MCF 10A (cell line): ENCODE measurements at regions not wholly inside any gene's neighbourhood (a gene's known extent, or its start where the extent isn't known, plus 50 kb on each side); places are given as distances from the start of the nearest gene placed in this dataset.

Experiments used
- BruUV-seq: library from RNA; stranded (reverse); fragments of 400-500 nt; replicated peaks from 2 replicates; lab custom pipeline; 2021; lab: Mats Ljungman, UMichigan
- CTCF ChIA-PET: fragments of 300-600 bp; sonication (Branson Sonifier 250); formaldehyde crosslinking; extraction: SDS; loops from one replicate; lab custom pipeline; 2021; ENCODE audit warnings: antibody characterized with exemption, inconsistent platforms; lab: Yijun Ruan, JAX
- POLR2A ChIA-PET: fragments of 300-600, 350-650 bp; sonication (Branson Sonifier 250); formaldehyde crosslinking; extraction: SDS; loops from one replicate; lab custom pipeline; 2020; ENCODE audit warnings: antibody characterized with exemption, inconsistent platforms; lab: Yijun Ruan, JAX
- DNase-seq: peaks from one replicate; pipeline ENCODE4 v3.0.0-alpha.2; 2018; ENCODE audit not compliant: unreplicated experiment
- H3K27ac Mint-ChIP-seq: one replicate; pipeline ENCODE4 v1.8.0; 2022; ENCODE audit warnings: mild to moderate bottlenecking, low read depth, mixed read lengths; ENCODE audit not compliant: unreplicated experiment
- H3K27me3 Mint-ChIP-seq: one replicate; pipeline ENCODE4 v1.8.0; 2022; ENCODE audit warnings: mixed read lengths; ENCODE audit not compliant: insufficient read depth, unreplicated experiment
- H3K36me3 Mint-ChIP-seq: one replicate; pipeline ENCODE4 v1.8.0; 2022; ENCODE audit warnings: mild to moderate bottlenecking, moderate library complexity, mixed read lengths; ENCODE audit not compliant: insufficient read depth, unreplicated experiment
- H3K4me1 Mint-ChIP-seq: one replicate; pipeline ENCODE4 v1.8.0; 2022; ENCODE audit warnings: mixed read lengths; ENCODE audit not compliant: insufficient read depth, unreplicated experiment
- H3K4me3 Mint-ChIP-seq: one replicate; pipeline ENCODE4 v1.8.0; 2022; ENCODE audit warnings: mild to moderate bottlenecking, moderate library complexity, mixed read lengths; ENCODE audit not compliant: unreplicated experiment
- H3K9me3 Mint-ChIP-seq: one replicate; pipeline ENCODE4 v1.8.0; 2022; ENCODE audit warnings: mixed read lengths; ENCODE audit not compliant: unreplicated experiment
- intact Hi-C: fragments of 100-400 bp; cut with micrococcal nuclease; formaldehyde crosslinking; loops from 2 replicates; pipeline ENCODE4 v1.14.1; 2022
- TF ChIP-seq, protein P1 (sequence below): fragments of 200-600 bp; IDR thresholded peaks from one replicate; pipeline ENCODE4 v1.8.0; 2022; ENCODE audit warnings: antibody characterized with exemption, mild to moderate bottlenecking; ENCODE audit not compliant: unreplicated experiment

GRCh38 chr4:134668237-134668636, 466.6 kb upstream of the PABPC4L start:
- TF ChIP-seq, protein P1, sequence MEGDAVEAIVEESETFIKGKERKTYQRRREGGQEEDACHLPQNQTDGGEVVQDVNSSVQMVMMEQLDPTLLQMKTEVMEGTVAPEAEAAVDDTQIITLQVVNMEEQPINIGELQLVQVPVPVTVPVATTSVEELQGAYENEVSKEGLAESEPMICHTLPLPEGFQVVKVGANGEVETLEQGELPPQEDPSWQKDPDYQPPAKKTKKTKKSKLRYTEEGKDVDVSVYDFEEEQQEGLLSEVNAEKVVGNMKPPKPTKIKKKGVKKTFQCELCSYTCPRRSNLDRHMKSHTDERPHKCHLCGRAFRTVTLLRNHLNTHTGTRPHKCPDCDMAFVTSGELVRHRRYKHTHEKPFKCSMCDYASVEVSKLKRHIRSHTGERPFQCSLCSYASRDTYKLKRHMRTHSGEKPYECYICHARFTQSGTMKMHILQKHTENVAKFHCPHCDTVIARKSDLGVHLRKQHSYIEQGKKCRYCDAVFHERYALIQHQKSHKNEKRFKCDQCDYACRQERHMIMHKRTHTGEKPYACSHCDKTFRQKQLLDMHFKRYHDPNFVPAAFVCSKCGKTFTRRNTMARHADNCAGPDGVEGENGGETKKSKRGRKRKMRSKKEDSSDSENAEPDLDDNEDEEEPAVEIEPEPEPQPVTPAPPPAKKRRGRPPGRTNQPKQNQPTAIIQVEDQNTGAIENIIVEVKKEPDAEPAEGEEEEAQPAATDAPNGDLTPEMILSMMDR, result no peak
- intact Hi-C loops, result no loop called here
- no peak overlapping the region for H3K27ac Mint-ChIP-seq
- ChIA-PET POLR2A (no interaction called here), CTCF (no interaction called here)
- peaks cover 5% of the 10 kb centered on the region for H3K4me1 Mint-ChIP-seq
- no peaks in the 10 kb centered on the region for H3K27me3 Mint-ChIP-seq
- no TSS peak for BruUV-seq
- DNase-seq, result peak; percentile 3
- H3K9me3 Mint-ChIP-seq, result no peaks in the 10 kb centered on the region
- no peak overlapping the region for H3K4me3 Mint-ChIP-seq
- H3K36me3 Mint-ChIP-seq, result no peaks in the 10 kb centered on the region

GRCh38 chr4:134666640-134667039, 465.1 kb upstream of the PABPC4L start:
- Mint-ChIP-seq H3K4me1 (peaks cover 5% of the 10 kb centered on the region), H3K27ac (no peak overlapping the region), H3K4me3 (no peak overlapping the region), H3K36me3 (no peaks in the 10 kb centered on the region), H3K27me3 (no peaks in the 10 kb centered on the region), H3K9me3 (no peaks in the 10 kb centered on the region)
- TF ChIP-seq, protein P1, result no peak
- POLR2A ChIA-PET, result interaction anchor here (0.8 kb wide), 1 partner anchor 37 kb away, joined by 3 read pairs; no protein-coding TSS in a partner anchor
- BruUV-seq, result no TSS peak
- CTCF ChIA-PET, result no interaction called here
- intact Hi-C loops, result no loop called here
- no peak for DNase-seq

DNA sequence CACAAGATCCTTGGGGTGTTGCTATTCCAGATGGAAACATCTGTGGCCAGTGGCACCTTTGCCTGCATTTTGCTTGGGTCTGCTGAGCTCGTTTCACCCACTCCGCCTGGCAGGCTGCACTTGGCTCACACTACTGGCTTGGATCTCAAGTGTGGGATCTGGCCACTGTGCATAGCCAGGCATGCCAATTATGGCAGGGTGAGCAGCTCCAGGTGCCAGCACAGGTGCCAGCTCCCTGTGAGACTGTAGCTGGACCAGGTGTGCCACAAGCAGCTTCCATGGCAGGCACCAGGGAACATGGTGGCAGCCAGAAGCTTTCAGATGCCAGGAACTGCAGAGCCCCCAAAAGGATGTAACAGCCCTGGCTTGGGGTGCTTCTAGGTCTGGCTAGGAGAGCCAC, 463.8 kb upstream of the PABPC4L start:
- Mint-ChIP-seq H3K36me3 (no peaks in the 10 kb centered on the region), H3K27ac (no peak overlapping the region), H3K27me3 (no peaks in the 10 kb centered on the region), H3K4me1 (peaks cover 5% of the 10 kb centered on the region), H3K4me3 (no peak overlapping the region), H3K9me3 (no peaks in the 10 kb centered on the region)
- ChIA-PET POLR2A (no interaction called here), CTCF (no interaction called here)
- no TSS peak for BruUV-seq
- DNase-seq, result no peak
- TF ChIP-seq, protein P1, result no peak
- intact Hi-C loops, result no loop called here

DNA sequence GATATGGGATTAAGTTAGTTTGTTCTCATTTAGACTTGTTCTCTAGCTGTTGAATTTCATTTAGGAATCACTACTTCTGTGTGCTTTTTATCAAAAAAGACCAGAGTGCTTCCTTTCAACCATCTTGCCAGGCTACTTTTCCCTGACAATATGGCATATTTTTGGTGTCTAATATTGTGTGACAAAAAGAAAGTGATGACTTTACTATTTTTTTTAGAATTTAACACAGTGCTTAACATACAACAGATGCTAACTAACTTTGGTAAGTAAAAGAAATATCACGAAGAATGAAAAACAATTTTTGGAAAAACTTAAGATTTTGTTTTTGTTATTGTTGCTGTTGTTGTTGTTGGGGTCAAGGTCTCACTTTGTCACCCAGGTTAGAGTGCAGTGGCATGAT, 462.2 kb upstream of the PABPC4L start:
- POLR2A ChIA-PET, result no interaction called here
- TF ChIP-seq, protein P1, result no peak
- H3K9me3 Mint-ChIP-seq, result no peaks in the 10 kb centered on the region
- no peak overlapping the region for H3K27ac Mint-ChIP-seq
- intact Hi-C loops, result no loop called here
- H3K27me3 Mint-ChIP-seq, result no peaks in the 10 kb centered on the region
- no peak for DNase-seq
- H3K36me3 Mint-ChIP-seq, result no peaks in the 10 kb centered on the region
- CTCF ChIA-PET, result no interaction called here
- BruUV-seq, result no TSS peak
- H3K4me1 Mint-ChIP-seq, result peaks cover 5% of the 10 kb centered on the region
- H3K4me3 Mint-ChIP-seq, result no peak overlapping the region
